KMS-11 (cell line): ENCODE measurements at regions not wholly inside any gene's neighbourhood (a gene's known extent, or its start where the extent isn't known, plus 50 kb on each side); places are given as distances from the start of the nearest gene placed in this dataset.

Experiments used
- H2AFZ ChIP-seq: fragments of 200-600 bp; sonication (generic); 2 replicates; pipeline ENCODE4 v1.6.1; 2016; ENCODE audit warnings: antibody characterized with exemption, mixed run types, low read depth
- H3K27ac ChIP-seq: fragments of 200-600 bp; sonication (generic); 2 replicates; pipeline ENCODE4 v1.6.1; 2016; ENCODE audit warnings: mild to moderate bottlenecking, mixed run types
- H3K27me3 ChIP-seq: fragments of 200-600 bp; sonication (generic); 2 replicates; pipeline ENCODE4 v1.6.1; 2017; ENCODE audit warnings: mild to moderate bottlenecking, low read depth, mixed run types, moderate library complexity; ENCODE audit not compliant: insufficient read depth
- H3K36me3 ChIP-seq: fragments of 200-600 bp; sonication (generic); 2 replicates; pipeline ENCODE4 v1.6.1; 2017; ENCODE audit warnings: mild to moderate bottlenecking, mixed run types; ENCODE audit not compliant: insufficient read depth
- H3K4me1 ChIP-seq: fragments of 200-600 bp; sonication (generic); 2 replicates; pipeline ENCODE4 v1.6.1; 2016; ENCODE audit warnings: mild to moderate bottlenecking, low read depth, mixed run types; ENCODE audit not compliant: poor library complexity, severe bottlenecking
- H3K4me2 ChIP-seq: fragments of 200-600 bp; sonication (generic); 2 replicates; pipeline ENCODE4 v1.7.0; 2016; ENCODE audit warnings: mild to moderate bottlenecking, mixed run types
- H3K4me3 ChIP-seq: fragments of 200-600 bp; sonication (generic); IDR thresholded peaks from 2 replicates; pipeline ENCODE4 v1.6.1; 2017; ENCODE audit warnings: low read depth, low read length, mixed read lengths; ENCODE audit not compliant: insufficient read depth
- H3K79me2 ChIP-seq: fragments of 200-600 bp; sonication (generic); 2 replicates; pipeline ENCODE4 v1.6.1; 2016; ENCODE audit warnings: low read depth, mixed run types; ENCODE audit not compliant: insufficient read depth
- H3K9ac ChIP-seq: fragments of 200-600 bp; sonication (generic); 2 replicates; pipeline ENCODE4 v1.6.1; 2016; ENCODE audit warnings: mild to moderate bottlenecking, mixed run types
- H4K20me1 ChIP-seq: fragments of 200-600 bp; sonication (generic); 2 replicates; pipeline ENCODE4 v1.6.1; 2016; ENCODE audit warnings: mild to moderate bottlenecking, mixed run types; ENCODE audit not compliant: insufficient read depth
- CTCF ChIP-seq: fragments of 200-600 bp; sonication (generic); conservative IDR thresholded peaks from 2 replicates; pipeline ENCODE4 v1.6.1; 2017; ENCODE audit warnings: low read depth, mild to moderate bottlenecking, antibody characterized with exemption, low read length, moderate library complexity, mixed read lengths

GRCh38 chr12:77645966-77646598, 184.6 kb upstream of the NAV3 start:
- no peak for TF ChIP-seq CTCF

GRCh38 chr12:77644915-77645605, 185.6 kb upstream of the NAV3 start:
- H3K9ac ChIP-seq: no peak overlapping the region
- no peaks in the 10 kb centered on the region for H3K4me1 ChIP-seq
- no peak overlapping the region for H3K27ac ChIP-seq
- H3K36me3 ChIP-seq: no peaks in the 10 kb centered on the region
- no peak overlapping the region for H3K4me3 ChIP-seq
- no peaks in the 10 kb centered on the region for H3K27me3 ChIP-seq
- no peak for TF ChIP-seq CTCF
- H4K20me1 ChIP-seq: no peaks in the 10 kb centered on the region
- no peak overlapping the region for H2AFZ ChIP-seq
- no peaks in the 10 kb centered on the region for H3K79me2 ChIP-seq
- H3K4me2 ChIP-seq: no peak overlapping the region

More at GRCh38 chr12:77645966-77646598, 184.6 kb upstream of the NAV3 start:
- no peak overlapping the region for H3K9ac ChIP-seq
- H2AFZ ChIP-seq: no peak overlapping the region
- no peaks in the 10 kb centered on the region for H3K79me2 ChIP-seq
- H3K27ac ChIP-seq: no peak overlapping the region
- no peaks in the 10 kb centered on the region for H4K20me1 ChIP-seq
- H3K27me3 ChIP-seq: no peaks in the 10 kb centered on the region
- H3K4me1 ChIP-seq: no peaks in the 10 kb centered on the region
- no peaks in the 10 kb centered on the region for H3K36me3 ChIP-seq
- H3K4me3 ChIP-seq: no peak overlapping the region
- no peak overlapping the region for H3K4me2 ChIP-seq

GRCh38 chr12:77642246-77642645, 188.4 kb upstream of the NAV3 start:
- no peak overlapping the region for H3K4me3 ChIP-seq
- no peak for TF ChIP-seq CTCF
- H4K20me1 ChIP-seq: no peaks in the 10 kb centered on the region
- H3K79me2 ChIP-seq: no peaks in the 10 kb centered on the region
- no peak overlapping the region for H3K9ac ChIP-seq
- H3K4me1 ChIP-seq: no peaks in the 10 kb centered on the region
- no peak overlapping the region for H3K27ac ChIP-seq
- H3K36me3 ChIP-seq: no peaks in the 10 kb centered on the region
- no peaks in the 10 kb centered on the region for H3K27me3 ChIP-seq
- H3K4me2 ChIP-seq: no peak overlapping the region
- H2AFZ ChIP-seq: no peak overlapping the region

- no peak overlapping the region for H3K27ac ChIP-seq
- H3K27me3 ChIP-seq: no peaks in the 10 kb centered on the region
- no peaks in the 10 kb centered on the region for H3K36me3 ChIP-seq
- H3K79me2 ChIP-seq: no peaks in the 10 kb centered on the region
- no peak overlapping the region for H3K9ac ChIP-seq
- no peaks in the 10 kb centered on the region for H4K20me1 ChIP-seq
- no peak overlapping the region for H3K4me2 ChIP-seq
- H3K4me3 ChIP-seq: no peak overlapping the region
- H2AFZ ChIP-seq: no peak overlapping the region
- no peak for TF ChIP-seq CTCF
- no peaks in the 10 kb centered on the region for H3K4me1 ChIP-seq
Observed at GRCh38 chr12:77640356-77640755, 190.3 kb upstream of the NAV3 start.
